Activated gamma-delta T cell treated with Interleukin-2 at 50 U/mL for 16 hours (primary cell): ENCODE measurements at regions not wholly inside any gene's neighbourhood (a gene's known extent, or its start where the extent isn't known, plus 50 kb on each side); places are given as distances from the start of the nearest gene placed in this dataset.
"Not testable (repeated sequence)": the region's sequence is repeated elsewhere in the genome, so short reads cannot be mapped to it uniquely, and the experiment has no call there.

Experiments
- DNase-seq: peaks from one replicate; pipeline ENCODE4 v3.0.0-alpha.2; 2020

GRCh38 chr6:141562186-141562811 lies 570.4 kb upstream of the GJE1 start:
- peak; percentile 7 for DNase-seq

GRCh38 chr6:141561154-141561553 lies 571.6 kb upstream of the GJE1 start:
- DNase-seq: no peak

- no peak for DNase-seq
These were observed 580.3 kb upstream of the GJE1 start for GRCh38 chr6:141552463-141552862.

- no peak for DNase-seq
These were observed 580.7 kb upstream of the GJE1 start for GRCh38 chr6:141552031-141552430.

GRCh38 chr6:141551318-141551717 lies 581.4 kb upstream of the GJE1 start:
- no peak for DNase-seq

GRCh38 chr6:141550471-141550870 lies 582.3 kb upstream of the GJE1 start:
- no peak for DNase-seq

GRCh38 chr6:141548966-141549365 lies 583.8 kb upstream of the GJE1 start:
- DNase-seq: no peak

- DNase-seq: no peak
These were observed 591.0 kb upstream of the GJE1 start for GRCh38 chr6:141541581-141542324.

- DNase-seq: no peak
These were observed 592.5 kb upstream of the GJE1 start for GRCh38 chr6:141540207-141540606.

- no peak for DNase-seq
These were observed 593.1 kb upstream of the GJE1 start for GRCh38 chr6:141539617-141540016.

GRCh38 chr6:141532211-141532610 lies 600.5 kb upstream of the GJE1 start:
- no peak for DNase-seq

GRCh38 chr6:141531040-141531439 lies 601.7 kb upstream of the GJE1 start:
- DNase-seq: no peak

GRCh38 chr6:141528596-141528995 lies 604.1 kb upstream of the GJE1 start:
- no peak for DNase-seq

- no peak for DNase-seq
These were observed 605.7 kb upstream of the GJE1 start for GRCh38 chr6:141526985-141527384.

- no peak for DNase-seq
These were observed 611.3 kb upstream of the GJE1 start for GRCh38 chr6:141521440-141521839.

- DNase-seq: no peak
These were observed 618.9 kb upstream of the GJE1 start for GRCh38 chr6:141513830-141514229.

- DNase-seq: no peak
These were observed 621.9 kb upstream of the GJE1 start for GRCh38 chr6:141510803-141511202.

- not testable (repeated sequence) for DNase-seq
These were observed 626.7 kb upstream of the GJE1 start for GRCh38 chr6:141506062-141506461.

- DNase-seq: not testable (repeated sequence)
These were observed 628.4 kb upstream of the GJE1 start for GRCh38 chr6:141504318-141504717.

- no peak for DNase-seq
These were observed 631.1 kb upstream of the GJE1 start for GRCh38 chr6:141501616-141502015.

- no peak for DNase-seq
These were observed 633.7 kb upstream of the GJE1 start for GRCh38 chr6:141498977-141499376.

GRCh38 chr6:141492521-141493284 lies 640.0 kb upstream of the GJE1 start:
- no peak for DNase-seq

GRCh38 chr6:141491684-141492083 lies 641.0 kb upstream of the GJE1 start:
- no peak for DNase-seq

GRCh38 chr6:141490982-141491381 lies 641.7 kb upstream of the GJE1 start:
- DNase-seq: no peak
